ENCODE measurements at regions not wholly inside any gene's neighbourhood (a gene's known extent, or its start where the extent isn't known, plus 50 kb on each side); places are given as distances from the start of the nearest gene placed in this dataset.

DNA sequence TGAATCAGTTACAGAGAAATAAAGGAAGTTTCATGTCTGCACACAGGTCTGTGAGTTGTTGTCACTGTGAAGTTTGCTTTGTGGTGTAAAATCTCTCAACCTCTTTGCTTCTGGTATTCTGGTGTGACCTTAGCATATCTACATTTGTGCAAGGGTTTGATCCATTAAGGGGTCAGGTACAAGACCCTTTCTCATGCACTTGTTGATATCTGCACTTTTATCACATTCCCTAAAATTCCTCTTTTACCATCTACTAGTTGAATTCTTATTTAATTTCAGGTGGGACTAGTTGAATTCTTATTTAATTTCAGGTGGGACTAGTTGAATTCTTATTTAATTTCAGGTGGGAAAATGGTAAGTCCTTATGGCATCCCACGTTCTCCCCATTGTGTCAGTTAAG is 306.7 kb upstream of the ZNF608 start:
- H3K27me3 Mint-ChIP-seq (ENCODE audit: low read depth in 2 of 2) = peaks cover 0 to 3% of the 10 kb centered on the region in 2 donors

DNA sequence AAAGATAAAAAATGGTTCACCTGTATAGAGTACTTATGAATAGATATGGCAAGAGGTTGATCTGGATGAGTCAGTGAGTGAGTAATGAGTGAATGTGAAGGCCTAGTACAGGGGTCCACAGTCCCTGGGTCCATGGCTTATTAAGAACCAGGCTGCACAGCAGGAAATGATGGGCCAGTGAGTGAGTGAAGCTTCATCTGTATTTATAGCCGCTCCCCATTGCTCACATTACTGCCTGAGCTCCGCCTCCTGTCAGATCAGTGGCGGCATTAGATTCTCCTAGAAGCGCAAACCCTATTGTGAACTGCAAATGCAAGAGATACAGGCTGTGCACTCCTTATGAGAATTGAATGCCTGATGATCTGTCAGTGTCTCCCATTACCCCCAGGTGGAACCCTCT is 307.7 kb upstream of the ZNF608 start:
- no peak for ATAC-seq
- no peak overlapping the region for H3K4me3 ChIP-seq (ENCODE audit: low read length)
- H3K36me3 ChIP-seq (ENCODE audit: control insufficient read depth, insufficient read depth, low read length) = no peaks in the 10 kb centered on the region
- Mint-ChIP-seq H3K27me3 (ENCODE audit: low read depth in 2 of 2) (peaks cover 0 to 3% of the 10 kb centered on the region in 2 donors), H3K27ac (no peak overlapping the region), H3K9me3 (no peaks in the 10 kb centered on the region), H3K4me1 (peaks cover 5 to 6% of the 10 kb centered on the region in 2 donors), H3K4me3 (no peak overlapping the region), H3K36me3 (no peaks in the 10 kb centered on the region)
- 99% methylated on average over 4 of the region's 4 CpGs for WGBS (ENCODE audit: insufficient coverage)
- H3K9me3 ChIP-seq (ENCODE audit: control insufficient read depth, insufficient read depth, low read length) = no peaks in the 10 kb centered on the region
- no peak overlapping the region for H3K27ac ChIP-seq (ENCODE audit: low read length)
- intact Hi-C loops (cut with micrococcal nuclease) = no loop called here
- no peaks in the 10 kb centered on the region for H3K27me3 ChIP-seq (ENCODE audit: control insufficient read depth, insufficient read depth, low read length)
- TF ChIP-seq, protein P1, sequence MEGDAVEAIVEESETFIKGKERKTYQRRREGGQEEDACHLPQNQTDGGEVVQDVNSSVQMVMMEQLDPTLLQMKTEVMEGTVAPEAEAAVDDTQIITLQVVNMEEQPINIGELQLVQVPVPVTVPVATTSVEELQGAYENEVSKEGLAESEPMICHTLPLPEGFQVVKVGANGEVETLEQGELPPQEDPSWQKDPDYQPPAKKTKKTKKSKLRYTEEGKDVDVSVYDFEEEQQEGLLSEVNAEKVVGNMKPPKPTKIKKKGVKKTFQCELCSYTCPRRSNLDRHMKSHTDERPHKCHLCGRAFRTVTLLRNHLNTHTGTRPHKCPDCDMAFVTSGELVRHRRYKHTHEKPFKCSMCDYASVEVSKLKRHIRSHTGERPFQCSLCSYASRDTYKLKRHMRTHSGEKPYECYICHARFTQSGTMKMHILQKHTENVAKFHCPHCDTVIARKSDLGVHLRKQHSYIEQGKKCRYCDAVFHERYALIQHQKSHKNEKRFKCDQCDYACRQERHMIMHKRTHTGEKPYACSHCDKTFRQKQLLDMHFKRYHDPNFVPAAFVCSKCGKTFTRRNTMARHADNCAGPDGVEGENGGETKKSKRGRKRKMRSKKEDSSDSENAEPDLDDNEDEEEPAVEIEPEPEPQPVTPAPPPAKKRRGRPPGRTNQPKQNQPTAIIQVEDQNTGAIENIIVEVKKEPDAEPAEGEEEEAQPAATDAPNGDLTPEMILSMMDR (IDR thresholded peaks at IDR 0.05) = no peak
- H3K4me1 ChIP-seq (ENCODE audit: control insufficient read depth, insufficient read depth, low read length) = no peaks in the 10 kb centered on the region
- no peak for DNase-seq

More for the DNA sequence above, 306.7 kb upstream of the ZNF608 start:
- Mint-ChIP-seq H3K27ac (no peak overlapping the region), H3K9me3 (no peaks in the 10 kb centered on the region), H3K4me1 (peaks cover 5 to 6% of the 10 kb centered on the region in 2 donors), H3K36me3 (no peaks in the 10 kb centered on the region), H3K4me3 (no peak overlapping the region)
- DNase-seq (no peak), ATAC-seq (no peak)
- TF ChIP-seq, protein P1 (IDR thresholded peaks at IDR 0.05) = no peak
- H3K27ac ChIP-seq (ENCODE audit: low read length) = no peak overlapping the region
- intact Hi-C loops (cut with micrococcal nuclease) = no loop called here
- no peak overlapping the region for H3K4me3 ChIP-seq (ENCODE audit: low read length)
- H3K27me3 ChIP-seq (ENCODE audit: control insufficient read depth, insufficient read depth, low read length) = no peaks in the 10 kb centered on the region
- H3K4me1 ChIP-seq (ENCODE audit: control insufficient read depth, insufficient read depth, low read length) = no peaks in the 10 kb centered on the region
- H3K9me3 ChIP-seq (ENCODE audit: control insufficient read depth, insufficient read depth, low read length) = no peaks in the 10 kb centered on the region
- no peaks in the 10 kb centered on the region for H3K36me3 ChIP-seq (ENCODE audit: control insufficient read depth, insufficient read depth, low read length)
- WGBS (ENCODE audit: insufficient coverage) = 100% methylated on average over 1 of the region's 1 CpG

DNA sequence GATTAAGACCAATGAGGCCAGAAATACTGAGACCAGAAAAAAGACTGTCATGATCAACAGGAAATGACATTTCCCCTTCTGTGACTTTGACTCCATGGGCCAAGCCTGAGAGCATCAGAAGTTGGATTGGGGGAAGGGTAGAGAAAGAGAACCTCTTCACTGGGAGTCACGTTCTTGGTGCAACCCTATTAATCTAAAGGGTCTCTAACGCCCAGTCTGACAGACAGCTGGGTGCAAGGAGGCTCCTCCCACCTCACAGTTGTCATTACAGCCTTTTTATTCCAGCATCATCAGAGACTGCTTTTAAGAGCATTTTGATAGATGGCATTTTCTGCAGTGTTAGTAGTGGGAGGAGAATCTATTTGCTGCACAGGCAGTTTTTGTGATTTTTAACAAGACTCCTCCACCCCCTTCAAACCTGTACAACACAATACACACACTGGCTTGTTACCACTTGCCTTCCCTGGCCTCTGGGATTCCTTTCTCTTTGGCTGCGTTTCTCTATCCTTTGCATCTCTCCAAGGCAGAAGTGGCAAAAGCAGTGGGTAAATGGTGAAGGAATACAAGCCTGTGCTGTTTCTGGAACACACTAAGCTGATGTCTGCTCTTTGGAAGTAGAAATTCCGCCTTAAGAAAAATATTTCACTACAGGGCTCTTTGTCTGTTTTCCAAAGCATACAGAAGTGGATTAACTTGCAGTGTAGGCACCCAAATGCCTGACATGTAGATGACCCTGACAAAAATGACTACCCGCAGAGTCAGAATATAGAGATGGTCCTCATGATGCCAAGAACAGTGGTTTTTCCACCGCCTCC is 310.4 kb upstream of the ZNF608 start:
- H3K36me3 Mint-ChIP-seq = no peaks in the 10 kb centered on the region
- H3K27ac Mint-ChIP-seq = no peak overlapping the region
- Histone ChIP-seq H3K27me3 (ENCODE audit: control insufficient read depth, insufficient read depth, low read length) (no peaks in the 10 kb centered on the region), H3K9me3 (ENCODE audit: control insufficient read depth, insufficient read depth, low read length) (no peaks in the 10 kb centered on the region), H3K36me3 (ENCODE audit: control insufficient read depth, insufficient read depth, low read length) (no peaks in the 10 kb centered on the region), H3K4me3 (ENCODE audit: low read length) (no peak overlapping the region), H3K4me1 (ENCODE audit: control insufficient read depth, insufficient read depth, low read length) (no peaks in the 10 kb centered on the region), H3K27ac (ENCODE audit: low read length) (no peak overlapping the region)
- H3K4me1 Mint-ChIP-seq = peaks cover 5 to 6% of the 10 kb centered on the region in 2 donors
- WGBS (ENCODE audit: insufficient coverage) = 91% methylated on average over 6 of the region's 6 CpGs
- TF ChIP-seq, protein P1 (IDR thresholded peaks at IDR 0.05) = no peak
- no peak for DNase-seq
- ATAC-seq = no peak
- no peaks in the 10 kb centered on the region for H3K27me3 Mint-ChIP-seq (ENCODE audit: low read depth in 2 of 2)
- no peaks in the 10 kb centered on the region for H3K9me3 Mint-ChIP-seq
- no peak overlapping the region for H3K4me3 Mint-ChIP-seq
- intact Hi-C loops (cut with micrococcal nuclease) = no loop called here

Measured in natural killer cell (primary cell).